GM03348 (cell line): ENCODE measurements at regions not wholly inside any gene's neighbourhood (a gene's known extent, or its start where the extent isn't known, plus 50 kb on each side); places are given as distances from the start of the nearest gene placed in this dataset.
"Not testable (repeated sequence)": the region's sequence is repeated elsewhere in the genome, so short reads cannot be mapped to it uniquely, and the experiment has no call there.

ENCODE experiments used
- DNase-seq: peaks from one replicate; pipeline ENCODE4 v3.0.0; 2012; ENCODE audit warnings: low spot score

GRCh38 chr4:117691572-117692351 lies 342.5 kb upstream of the NDST3 start:
- DNase-seq, result no peak

- DNase-seq, result no peak
Measured at GRCh38 chr4:117692538-117692937, 341.7 kb upstream of the NDST3 start.

- DNase-seq, result no peak
Measured at GRCh38 chr4:117699595-117699994, 334.7 kb upstream of the NDST3 start.

GRCh38 chr4:117700111-117700892 lies 334.0 kb upstream of the NDST3 start:
- DNase-seq, result no peak

GRCh38 chr4:117702353-117702752 lies 331.9 kb upstream of the NDST3 start:
- DNase-seq, result no peak

GRCh38 chr4:117704721-117705120 lies 329.6 kb upstream of the NDST3 start:
- DNase-seq, result no peak

GRCh38 chr4:117740736-117741135 lies 293.6 kb upstream of the NDST3 start:
- DNase-seq, result no peak

- DNase-seq, result not testable (repeated sequence)
Measured at GRCh38 chr4:117745379-117745778, 288.9 kb upstream of the NDST3 start.

GRCh38 chr4:117755438-117755837 lies 278.8 kb upstream of the NDST3 start:
- no peak for DNase-seq

- no peak for DNase-seq
Measured at GRCh38 chr4:117768610-117769009, 265.7 kb upstream of the NDST3 start.

- no peak for DNase-seq
Measured at GRCh38 chr4:117770269-117771102, 263.8 kb upstream of the NDST3 start.

GRCh38 chr4:117771647-117772337 lies 262.5 kb upstream of the NDST3 start:
- no peak for DNase-seq

- DNase-seq, result no peak
Measured at GRCh38 chr4:117773064-117773936, 261.0 kb upstream of the NDST3 start.

GRCh38 chr4:117777721-117778120 lies 256.6 kb upstream of the NDST3 start:
- no peak for DNase-seq

- DNase-seq, result no peak
Measured at GRCh38 chr4:117783716-117784115, 250.6 kb upstream of the NDST3 start.

GRCh38 chr4:117784266-117784665 lies 250.0 kb upstream of the NDST3 start:
- no peak for DNase-seq

GRCh38 chr4:117786566-117786965 lies 247.7 kb upstream of the NDST3 start:
- no peak for DNase-seq

- no peak for DNase-seq
Measured at GRCh38 chr4:117793845-117794480, 240.3 kb upstream of the NDST3 start.

GRCh38 chr4:117796677-117797076 lies 237.6 kb upstream of the NDST3 start:
- DNase-seq, result no peak

GRCh38 chr4:117800636-117801035 lies 233.7 kb upstream of the NDST3 start:
- no peak for DNase-seq
